ENCODE measurements at regions not wholly inside any gene's neighbourhood (a gene's known extent, or its start where the extent isn't known, plus 50 kb on each side); places are given as distances from the start of the nearest gene placed in this dataset.

DNA sequence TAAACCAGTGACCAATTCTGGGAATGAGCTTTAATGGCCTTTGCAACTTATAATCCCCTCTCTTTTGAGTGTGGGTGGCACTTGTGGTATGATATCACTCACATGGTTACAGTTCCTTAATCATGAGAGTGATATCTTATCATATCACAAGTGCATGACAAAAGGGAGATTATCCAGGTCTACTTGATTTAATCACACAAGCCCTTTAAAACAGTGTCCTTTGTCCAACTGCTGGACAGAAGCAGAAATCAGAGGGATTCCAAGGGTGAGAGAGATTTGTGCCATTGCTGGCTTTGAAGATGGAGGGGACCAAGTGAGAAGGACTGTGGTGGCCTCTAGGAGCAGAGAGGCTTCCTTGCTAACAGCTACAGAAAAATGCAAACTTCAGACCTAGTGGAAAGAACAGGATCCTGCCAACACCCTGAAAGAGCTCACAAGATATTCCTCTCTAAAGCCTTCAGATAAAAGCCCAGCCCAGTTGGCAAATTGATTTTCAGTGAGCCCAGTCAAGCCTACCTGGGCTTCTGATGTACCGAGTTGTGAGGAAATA is 279.0 kb upstream of the TLE4 start (continued):
- TF ChIP-seq MAFK (IDR thresholded peaks at IDR 0.05; ENCODE audit: low read depth, low read length): no peak
- no peak for TF ChIP-seq SRF (IDR thresholded peaks at IDR 0.05; ENCODE audit: low read depth, low read length)
- TF ChIP-seq POLR2A (IDR thresholded peaks at IDR 0.05; ENCODE audit: control extremely low read depth in 1 of 2, low read depth in 2 of 2, low read length in 2 of 2): no peak
- TF ChIP-seq CREB1 (IDR thresholded peaks at IDR 0.05): no peak
- no peak for TF ChIP-seq SUZ12 (IDR thresholded peaks at IDR 0.05; ENCODE audit: low read length)
